HepG2 (cell line): ENCODE measurements at regions not wholly inside any gene's neighbourhood (a gene's known extent, or its start where the extent isn't known, plus 50 kb on each side); places are given as distances from the start of the nearest gene placed in this dataset.

Experiments
- ATAC-seq: fragments of 200-7000 bp; cut with Tn5 transposase; 3 replicates; pipeline ENCODE4 v1.9.1; 2020; ENCODE audit warnings: mild to moderate bottlenecking, moderate library complexity
- BruUV-seq: library from RNA; stranded (reverse); fragments of 400-500 nt; replicated peaks from 2 replicates; lab custom pipeline; 2021; lab: Mats Ljungman, UMichigan
- CTCF ChIA-PET: fragments of 300-600 bp; formaldehyde crosslinking; extraction: SDS; loops from one replicate; lab custom pipeline; 2021; ENCODE audit warnings: low total read pairs, inconsistent platforms, low intra/inter-chr PET ratio; lab: Yijun Ruan, JAX
- POLR2A ChIA-PET: fragments of 350-600 bp; sonication (Branson Sonifier 250); formaldehyde crosslinking; loops from one replicate; lab custom pipeline; 2020; ENCODE audit warnings: antibody characterized with exemption, inconsistent platforms; lab: Yijun Ruan, JAX
- DNase-seq: peaks from one replicate; pipeline ENCODE4 v3.0.0-alpha.2; 2015; ENCODE audit warnings: low spot score
- FAIRE-seq: peaks from 3 replicates; lab custom pipeline; 2011; peaks lifted over from hg19 to GRCh38; lab: Jason Lieb, UNC
- H2AFZ ChIP-seq: one replicate; pipeline ENCODE4 v1.6.1; 2011; ENCODE audit warnings: low read length, inconsistent platforms
- H3K27ac ChIP-seq: fragments of 300-600 bp; 3 replicates; pipeline ENCODE4 v1.8.0; 2011; ENCODE audit warnings: mixed run types, mild to moderate bottlenecking, mixed read lengths, low read length, inconsistent platforms; ENCODE audit not compliant: insufficient read depth; ENCODE audit errors: extremely low read length
- H3K27me3 ChIP-seq, 2 experiments: fragments of 200-600 bp in 1 of 2; 2 replicates in 1 of 2; 3 replicates in 1 of 2; pipeline versions ENCODE4 v1.6.0 to v1.8.0; 2011; ENCODE audit warnings: low read length in 2 of 2, mild to moderate bottlenecking in 2 of 2, moderate library complexity in 2 of 2, inconsistent platforms in 1 of 2; ENCODE audit not compliant: insufficient read depth in 2 of 2, control insufficient read depth in 1 of 2
- H3K36me3 ChIP-seq, 2 experiments: fragments of 200-600 bp in 1 of 2; replicated peaks in 1 of 2; 2 replicates in 1 of 2; 3 replicates in 1 of 2; pipeline versions ENCODE4 v1.5.1 to v1.8.0; 2011; ENCODE audit warnings: low read length in 2 of 2, inconsistent platforms in 1 of 2; ENCODE audit not compliant: insufficient read depth in 2 of 2, control insufficient read depth in 1 of 2
- H3K4me1 ChIP-seq: 2 replicates; pipeline ENCODE4 v1.5.1; 2012; ENCODE audit warnings: low read length, inconsistent platforms; ENCODE audit not compliant: insufficient read depth
- H3K4me2 ChIP-seq: 2 replicates; pipeline ENCODE4 v1.6.0; 2011; ENCODE audit warnings: low read depth, low read length, inconsistent platforms
- H3K4me3 ChIP-seq, 3 experiments: fragments of 200-600 bp in 1 of 3; sonication (generic), shearing (Covaris generic) in 1 of 3; replicated peaks in 1 of 3; 2 replicates each; pipeline ENCODE4 v1.5.1; 2011 to 2016; ENCODE audit warnings: low read length in 3 of 3, inconsistent platforms in 2 of 3, low read depth in 2 of 3, mild to moderate bottlenecking in 2 of 3, control low read depth in 1 of 3, mixed read lengths in 1 of 3; ENCODE audit not compliant: insufficient read depth in 1 of 3
- H3K79me2 ChIP-seq: one replicate; pipeline ENCODE4 v1.6.1; 2011; ENCODE audit warnings: low read length, inconsistent platforms; ENCODE audit not compliant: insufficient read depth
- H3K9ac ChIP-seq: 2 replicates; pipeline ENCODE4 v1.6.0; 2011; ENCODE audit warnings: mild to moderate bottlenecking, low read depth, low read length, inconsistent platforms; ENCODE audit not compliant: insufficient read depth
- H3K9me3 ChIP-seq: 2 replicates; pipeline ENCODE4 v1.5.1; 2012; ENCODE audit warnings: mild to moderate bottlenecking, low read length
- H4K20me1 ChIP-seq: 2 replicates; pipeline ENCODE4 v1.6.0; 2011; ENCODE audit warnings: inconsistent platforms, mild to moderate bottlenecking, low read length, moderate library complexity; ENCODE audit not compliant: insufficient read depth
- MAFF ChIP-seq: IDR thresholded peaks from 2 replicates; pipeline ENCODE4 v1.6.1; 2011; ENCODE audit warnings: low read depth, low read length, improper control_type of control experiment
- MAFK ChIP-seq, 2 experiments: IDR thresholded peaks in 1 of 2; conservative IDR thresholded peaks in 1 of 2; 2 replicates each; pipeline ENCODE4 v1.6.1; 2011; ENCODE audit warnings: improper control_type of control experiment in 2 of 2, low read length in 2 of 2
- PHB2 ChIP-seq: fragments of 450-650 bp; IDR thresholded peaks from 2 replicates; pipeline ENCODE4 v1.6.1; 2018; ENCODE audit not compliant: partially characterized antibody
- PRMT3 ChIP-seq: sonication (generic); formaldehyde crosslinking; IDR thresholded peaks from 2 replicates; pipeline ENCODE4 v1.8.1; 2022; ENCODE audit warnings: low read depth, mild to moderate bottlenecking, moderate library complexity, missing genetic modification reagents, borderline replicate concordance
- ZNF749 ChIP-seq: sonication (generic); formaldehyde crosslinking; IDR thresholded peaks from 2 replicates; pipeline ENCODE4 v1.8.0; 2022; ENCODE audit warnings: mild to moderate bottlenecking, missing genetic modification reagents, moderate library complexity, borderline replicate concordance
- WGBS: methylation state at CpG from one replicate; pipeline ENCODE4 v1.1.6; 2017; ENCODE audit warnings: low lambda C conversion rate; 5-methylcytosine and 5-hydroxymethylcytosine counted together
- in situ Hi-C: cut with HindIII; loops from 2 replicates; pipeline ENCODE4 v1.10.0; 2017; ENCODE audit warnings: low pct_unique_long_range_greater_than_20kb; ENCODE audit not compliant: extremely low pct_ligation_motif_present
- intact Hi-C: fragments of 100-400 bp; cut with micrococcal nuclease; formaldehyde crosslinking; loops from one replicate; pipeline ENCODE4 v1.10.0; 2022; ENCODE audit not compliant: unreplicated experiment
- TF ChIP-seq, protein P1 (sequence below): sonication (generic); formaldehyde crosslinking; IDR thresholded peaks from 2 replicates; pipeline ENCODE4 v1.4.0; 2020; ENCODE audit warnings: missing genetic modification reagents
- TF ChIP-seq, protein P2 (sequence below): sonication (generic); formaldehyde crosslinking; IDR thresholded peaks from 2 replicates; pipeline ENCODE4 v1.4.0; 2020; ENCODE audit warnings: low read depth, mild to moderate bottlenecking, missing genetic modification reagents

- H3K4me1 ChIP-seq: no peaks in the 10 kb centered on the region
- no peaks in the 10 kb centered on the region for H3K79me2 ChIP-seq
- POLR2A ChIA-PET: no interaction called here
- in situ Hi-C loops (no loop called here), intact Hi-C loops (no loop called here)
- WGBS: 0% methylated on average over 2 of the region's 2 CpGs
- H2AFZ ChIP-seq: no peak overlapping the region
- no peak overlapping the region for H3K9ac ChIP-seq
- peaks cover 24% of the 10 kb centered on the region; the same call in 1 of the 2 replicates for H3K9me3 ChIP-seq
- H4K20me1 ChIP-seq: no peaks in the 10 kb centered on the region
- H3K27ac ChIP-seq: no peak overlapping the region
- CTCF ChIA-PET: no interaction called here
- H3K27me3 ChIP-seq: no peaks in the 10 kb centered on the region
- no TSS peak for BruUV-seq
- no peak for TF ChIP-seq PRMT3 (CRISPR knock-in tag)
- peak; percentile 74 to 79 for TF ChIP-seq MAFK (conservative IDR thresholded peaks at IDR 0.05 in 1 of 2, IDR thresholded peaks at IDR 0.05 in 1 of 2; ENCODE audit: low read length in 2 of 2)
- TF ChIP-seq ZNF749 (CRISPR knock-in tag): no peak
- peak; percentile 86 for TF ChIP-seq MAFF
- TF ChIP-seq, protein P1, sequence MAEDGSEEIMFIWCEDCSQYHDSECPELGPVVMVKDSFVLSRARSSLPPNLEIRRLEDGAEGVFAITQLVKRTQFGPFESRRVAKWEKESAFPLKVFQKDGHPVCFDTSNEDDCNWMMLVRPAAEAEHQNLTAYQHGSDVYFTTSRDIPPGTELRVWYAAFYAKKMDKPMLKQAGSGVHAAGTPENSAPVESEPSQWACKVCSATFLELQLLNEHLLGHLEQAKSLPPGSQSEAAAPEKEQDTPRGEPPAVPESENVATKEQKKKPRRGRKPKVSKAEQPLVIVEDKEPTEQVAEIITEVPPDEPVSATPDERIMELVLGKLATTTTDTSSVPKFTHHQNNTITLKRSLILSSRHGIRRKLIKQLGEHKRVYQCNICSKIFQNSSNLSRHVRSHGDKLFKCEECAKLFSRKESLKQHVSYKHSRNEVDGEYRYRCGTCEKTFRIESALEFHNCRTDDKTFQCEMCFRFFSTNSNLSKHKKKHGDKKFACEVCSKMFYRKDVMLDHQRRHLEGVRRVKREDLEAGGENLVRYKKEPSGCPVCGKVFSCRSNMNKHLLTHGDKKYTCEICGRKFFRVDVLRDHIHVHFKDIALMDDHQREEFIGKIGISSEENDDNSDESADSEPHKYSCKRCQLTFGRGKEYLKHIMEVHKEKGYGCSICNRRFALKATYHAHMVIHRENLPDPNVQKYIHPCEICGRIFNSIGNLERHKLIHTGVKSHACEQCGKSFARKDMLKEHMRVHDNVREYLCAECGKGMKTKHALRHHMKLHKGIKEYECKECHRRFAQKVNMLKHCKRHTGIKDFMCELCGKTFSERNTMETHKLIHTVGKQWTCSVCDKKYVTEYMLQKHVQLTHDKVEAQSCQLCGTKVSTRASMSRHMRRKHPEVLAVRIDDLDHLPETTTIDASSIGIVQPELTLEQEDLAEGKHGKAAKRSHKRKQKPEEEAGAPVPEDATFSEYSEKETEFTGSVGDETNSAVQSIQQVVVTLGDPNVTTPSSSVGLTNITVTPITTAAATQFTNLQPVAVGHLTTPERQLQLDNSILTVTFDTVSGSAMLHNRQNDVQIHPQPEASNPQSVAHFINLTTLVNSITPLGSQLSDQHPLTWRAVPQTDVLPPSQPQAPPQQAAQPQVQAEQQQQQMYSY (CRISPR knock-in tag): no peak
- TF ChIP-seq, protein P2, sequence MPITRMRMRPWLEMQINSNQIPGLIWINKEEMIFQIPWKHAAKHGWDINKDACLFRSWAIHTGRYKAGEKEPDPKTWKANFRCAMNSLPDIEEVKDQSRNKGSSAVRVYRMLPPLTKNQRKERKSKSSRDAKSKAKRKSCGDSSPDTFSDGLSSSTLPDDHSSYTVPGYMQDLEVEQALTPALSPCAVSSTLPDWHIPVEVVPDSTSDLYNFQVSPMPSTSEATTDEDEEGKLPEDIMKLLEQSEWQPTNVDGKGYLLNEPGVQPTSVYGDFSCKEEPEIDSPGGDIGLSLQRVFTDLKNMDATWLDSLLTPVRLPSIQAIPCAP (CRISPR knock-in tag): no peak
- TF ChIP-seq PHB2: no peak
- ATAC-seq (no peak), DNase-seq (no peak), FAIRE-seq (no peak)
- no peak overlapping the region for H3K4me3 ChIP-seq
- H3K36me3 ChIP-seq: no peaks in the 10 kb centered on the region
- no peak overlapping the region for H3K4me2 ChIP-seq
Observed at GRCh38 chr4:46515940-46516339, 126.0 kb upstream of the GABRA2 start.
